22Rv1 (cell line): ENCODE measurements at regions not wholly inside any gene's neighbourhood (a gene's known extent, or its start where the extent isn't known, plus 50 kb on each side); places are given as distances from the start of the nearest gene placed in this dataset.

Experiments
- H3K27ac ChIP-seq: fragments of 450-650 bp; 2 replicates; pipeline ENCODE4 v1.5.1; 2017
- ZFX ChIP-seq: fragments of 450-650 bp; IDR thresholded peaks from 2 replicates; pipeline ENCODE4 v1.6.1; 2017; ENCODE audit warnings: antibody characterized with exemption, borderline replicate concordance
- TF ChIP-seq, protein P1 (sequence below): fragments of 450-650 bp; IDR thresholded peaks from 2 replicates; pipeline ENCODE4 v1.5.1; 2017; ENCODE audit warnings: mild to moderate bottlenecking

- no peak overlapping the region for H3K27ac ChIP-seq
- TF ChIP-seq ZFX = no peak
- TF ChIP-seq, protein P1, sequence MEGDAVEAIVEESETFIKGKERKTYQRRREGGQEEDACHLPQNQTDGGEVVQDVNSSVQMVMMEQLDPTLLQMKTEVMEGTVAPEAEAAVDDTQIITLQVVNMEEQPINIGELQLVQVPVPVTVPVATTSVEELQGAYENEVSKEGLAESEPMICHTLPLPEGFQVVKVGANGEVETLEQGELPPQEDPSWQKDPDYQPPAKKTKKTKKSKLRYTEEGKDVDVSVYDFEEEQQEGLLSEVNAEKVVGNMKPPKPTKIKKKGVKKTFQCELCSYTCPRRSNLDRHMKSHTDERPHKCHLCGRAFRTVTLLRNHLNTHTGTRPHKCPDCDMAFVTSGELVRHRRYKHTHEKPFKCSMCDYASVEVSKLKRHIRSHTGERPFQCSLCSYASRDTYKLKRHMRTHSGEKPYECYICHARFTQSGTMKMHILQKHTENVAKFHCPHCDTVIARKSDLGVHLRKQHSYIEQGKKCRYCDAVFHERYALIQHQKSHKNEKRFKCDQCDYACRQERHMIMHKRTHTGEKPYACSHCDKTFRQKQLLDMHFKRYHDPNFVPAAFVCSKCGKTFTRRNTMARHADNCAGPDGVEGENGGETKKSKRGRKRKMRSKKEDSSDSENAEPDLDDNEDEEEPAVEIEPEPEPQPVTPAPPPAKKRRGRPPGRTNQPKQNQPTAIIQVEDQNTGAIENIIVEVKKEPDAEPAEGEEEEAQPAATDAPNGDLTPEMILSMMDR = no peak
Observed at GRCh38 chr4:187179086-187180058, 455.7 kb upstream of the FAT1 start.

DNA sequence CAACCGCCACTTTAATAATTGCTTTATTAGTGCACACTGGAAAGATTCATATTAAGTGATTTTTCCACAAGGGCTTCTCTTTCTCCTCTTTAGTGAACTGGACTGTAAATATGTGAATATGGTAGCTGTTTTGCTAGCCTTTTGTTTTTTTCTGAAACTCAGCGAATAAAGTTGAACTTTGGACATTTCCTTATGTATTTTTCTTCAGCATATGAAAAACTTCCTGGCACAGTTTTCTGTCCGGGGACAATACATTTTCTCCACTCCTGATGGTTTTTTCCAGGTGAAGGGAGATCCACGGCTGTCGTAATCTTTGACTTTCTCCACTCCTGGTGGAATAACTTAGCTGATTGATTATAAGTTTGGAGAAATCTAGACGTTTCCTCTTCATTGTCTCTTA, 457.4 kb upstream of the FAT1 start:
- TF ChIP-seq ZFX = no peak
- TF ChIP-seq, protein P1 = no peak
- H3K27ac ChIP-seq = no peak overlapping the region

DNA sequence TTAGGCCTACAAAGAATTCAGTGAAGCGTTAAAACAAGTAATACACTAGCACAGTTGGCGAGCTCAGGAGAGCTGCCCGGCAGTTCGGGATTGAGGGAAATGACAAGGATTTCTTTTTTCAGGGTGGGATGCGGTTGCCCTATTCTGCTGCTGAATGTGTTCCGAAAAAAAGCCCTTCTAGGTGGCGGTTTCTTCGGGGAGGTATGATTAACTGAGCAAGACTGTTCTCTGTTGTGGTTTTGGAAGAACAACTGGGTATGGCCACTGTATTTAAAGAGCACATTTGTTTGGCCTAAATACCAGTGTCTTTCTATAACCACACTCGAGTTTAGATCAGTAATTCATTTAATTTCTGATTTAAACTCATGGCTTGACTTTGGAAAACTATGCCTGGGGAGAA, 459.7 kb upstream of the FAT1 start:
- H3K27ac ChIP-seq = no peak overlapping the region
- TF ChIP-seq, protein P1 = no peak
- TF ChIP-seq ZFX = no peak

DNA sequence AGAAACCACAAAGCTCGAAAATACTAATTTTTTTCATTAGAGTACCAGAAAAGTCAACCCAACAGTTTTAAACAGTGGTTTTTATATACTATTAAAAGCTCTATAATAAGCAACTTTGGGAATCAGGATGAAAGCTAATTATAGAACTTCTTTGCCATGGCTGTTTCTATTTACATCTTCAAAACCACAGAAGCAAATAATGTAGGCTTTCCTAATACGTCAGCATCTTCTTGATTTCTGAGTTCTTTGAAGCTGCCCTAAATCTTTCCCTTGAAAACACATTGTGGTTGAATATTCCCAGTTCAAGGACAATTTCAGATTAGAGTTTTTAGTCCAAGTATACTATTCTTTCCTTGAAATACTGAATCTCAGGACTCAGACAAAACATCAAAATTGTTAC, 460.2 kb upstream of the FAT1 start:
- TF ChIP-seq, protein P1 = no peak
- no peak for TF ChIP-seq ZFX
- H3K27ac ChIP-seq = no peak overlapping the region

DNA sequence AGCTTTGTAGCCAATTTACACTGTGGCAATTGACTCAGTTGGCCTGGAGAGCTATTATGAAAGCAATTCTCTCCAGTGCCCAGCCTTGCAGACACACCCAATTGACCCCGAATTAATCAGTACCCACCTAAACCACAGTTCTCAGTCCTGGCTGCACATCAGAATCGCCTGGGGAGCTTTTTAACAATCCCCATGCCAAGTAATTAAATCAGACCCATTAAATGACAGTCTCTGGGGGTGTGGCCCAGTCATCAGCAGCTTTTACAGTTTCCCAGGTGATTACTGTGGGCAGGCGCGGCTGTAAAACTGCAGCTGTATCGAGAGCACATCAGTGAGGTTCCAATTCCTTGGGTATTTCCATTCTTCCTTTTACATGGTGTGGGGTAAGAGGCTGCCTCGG, 460.9 kb upstream of the FAT1 start:
- TF ChIP-seq, protein P1 = no peak
- TF ChIP-seq ZFX = no peak

GRCh38 chr4:187188118-187188517, 464.5 kb upstream of the FAT1 start:
- H3K27ac ChIP-seq = no peak overlapping the region
- TF ChIP-seq, protein P1 = no peak
- TF ChIP-seq ZFX = no peak

More for the DNA sequence above, 460.9 kb upstream of the FAT1 start:
- no peak overlapping the region for H3K27ac ChIP-seq

DNA sequence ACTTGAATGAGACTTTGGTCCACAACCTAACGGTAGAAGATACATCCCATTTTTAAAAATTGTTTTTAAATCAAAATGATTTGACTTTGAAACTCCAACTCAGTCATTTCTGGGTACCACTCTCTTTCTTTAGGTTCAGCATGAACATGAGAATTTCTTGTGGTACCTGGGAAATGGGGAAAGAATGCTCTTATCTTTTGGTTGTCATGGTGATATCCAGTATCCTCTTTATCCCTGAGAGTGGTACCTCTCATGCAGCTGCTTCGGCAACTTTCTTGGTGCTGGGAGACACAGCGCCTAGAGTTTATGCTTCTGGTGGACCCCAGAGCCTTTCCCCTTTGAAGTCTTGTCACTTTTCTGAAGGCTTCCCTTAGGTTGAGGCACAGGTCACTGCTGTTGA, 465.1 kb upstream of the FAT1 start:
- no peak overlapping the region for H3K27ac ChIP-seq
- no peak for TF ChIP-seq ZFX
- TF ChIP-seq, protein P1 = no peak
